Neural cell (in vitro differentiated cells): ENCODE measurements at regions not wholly inside any gene's neighbourhood (a gene's known extent, or its start where the extent isn't known, plus 50 kb on each side); places are given as distances from the start of the nearest gene placed in this dataset.

Experiments
- H2AFZ ChIP-seq: fragments of 200-600, 300-800 bp; sonication (generic), shearing (Covaris generic); 2 replicates; pipeline ENCODE4 v1.6.0; 2014; ENCODE audit warnings: low read depth, mild to moderate bottlenecking, antibody characterized with exemption, low read length, moderate library complexity
- H3F3A ChIP-seq: fragments of 200-600 bp; shearing (Covaris generic); 2 replicates; pipeline ENCODE4 v1.6.1; 2016; ENCODE audit warnings: mild to moderate bottlenecking, moderate library complexity, mixed read lengths, antibody characterized with exemption, low read length; ENCODE audit not compliant: insufficient read depth, poor library complexity, severe bottlenecking
- H3K27ac ChIP-seq: fragments of 200-600, 300-800 bp; sonication (generic), shearing (Covaris generic); 2 replicates; pipeline ENCODE4 v1.5.1; 2014; ENCODE audit warnings: mild to moderate bottlenecking, low read length, moderate library complexity
- H3K27me3 ChIP-seq: fragments of 300-800, 200-600 bp; sonication (generic), shearing (Covaris generic); 2 replicates; pipeline ENCODE4 v1.6.0; 2014; ENCODE audit warnings: mild to moderate bottlenecking, low read depth, low read length, moderate library complexity; ENCODE audit not compliant: insufficient read depth
- H3K36me3 ChIP-seq: fragments of 300-800, 200-600 bp; sonication (generic), shearing (Covaris generic); 2 replicates; pipeline ENCODE4 v1.5.1; 2014; ENCODE audit warnings: mild to moderate bottlenecking, antibody characterized with exemption, low read length, moderate library complexity; ENCODE audit not compliant: insufficient read depth
- H3K4me2 ChIP-seq: fragments of 300-800, 200-600 bp; sonication (generic), shearing (Covaris generic); 2 replicates; pipeline ENCODE4 v1.6.0; 2014; ENCODE audit warnings: mild to moderate bottlenecking, low read length
- H3K4me3 ChIP-seq: fragments of 300-800, 200-600 bp; sonication (generic), shearing (Covaris generic); 2 replicates; pipeline ENCODE4 v1.5.1; 2014; ENCODE audit warnings: mild to moderate bottlenecking, low read length, moderate library complexity
- H3K79me2 ChIP-seq: fragments of 200-600 bp; shearing (Covaris generic); replicated peaks from 2 replicates; pipeline ENCODE4 v1.6.0; 2014; ENCODE audit warnings: mild to moderate bottlenecking, low read length, moderate library complexity; ENCODE audit not compliant: insufficient read depth
- H3K9ac ChIP-seq: fragments of 300-800, 200-600 bp; sonication (generic), shearing (Covaris generic); 2 replicates; pipeline ENCODE4 v1.6.1; 2016; ENCODE audit warnings: mild to moderate bottlenecking, low read length, mixed read lengths
- H3K9me2 ChIP-seq: fragments of 200-600 bp; shearing (Covaris generic); 2 replicates; pipeline ENCODE4 v1.6.1; 2016; ENCODE audit warnings: mild to moderate bottlenecking, low read length, mixed read lengths; ENCODE audit not compliant: insufficient read depth
- H3K9me3 ChIP-seq: fragments of 200-600, 300-800 bp; sonication (generic), shearing (Covaris generic); 2 replicates; pipeline ENCODE4 v1.6.1; 2016; ENCODE audit warnings: mild to moderate bottlenecking, mixed run types, low read length, moderate library complexity, mixed read lengths
- H4K20me1 ChIP-seq: fragments of 200-600 bp; shearing (Covaris generic); 2 replicates; pipeline ENCODE4 v1.6.1; 2016; ENCODE audit warnings: mild to moderate bottlenecking, mixed run types; ENCODE audit not compliant: insufficient read depth
- CTCF ChIP-seq: fragments of 450-650 bp; IDR thresholded peaks from 2 replicates; pipeline ENCODE4 v1.5.1; 2014; ENCODE audit warnings: antibody characterized with exemption, mild to moderate bottlenecking, moderate library complexity; ENCODE audit not compliant: poor library complexity, severe bottlenecking
- EP300 ChIP-seq: fragments of 450-650 bp; conservative IDR thresholded peaks from 2 replicates; pipeline ENCODE4 v1.6.1; 2014; ENCODE audit warnings: antibody characterized with exemption, mild to moderate bottlenecking, moderate library complexity; ENCODE audit not compliant: poor library complexity, severe bottlenecking
- EZH2 ChIP-seq: fragments of 200-600, 300-800 bp; shearing (Covaris generic), sonication (generic); IDR thresholded peaks from 2 replicates; pipeline ENCODE4 v1.6.1; 2014; ENCODE audit warnings: antibody characterized with exemption, low read length, borderline replicate concordance, mild to moderate bottlenecking; ENCODE audit not compliant: insufficient read depth, poor library complexity, severe bottlenecking
- MXI1 ChIP-seq: fragments of 450-650 bp; conservative IDR thresholded peaks from 2 replicates; pipeline ENCODE4 v1.6.1; 2014; ENCODE audit warnings: antibody characterized with exemption, mild to moderate bottlenecking; ENCODE audit not compliant: poor library complexity, severe bottlenecking
- POLR2AphosphoS5 ChIP-seq: IDR thresholded peaks from 2 replicates; pipeline ENCODE4 v1.6.1; 2012
- RAD21 ChIP-seq: fragments of 450-650 bp; conservative IDR thresholded peaks from 2 replicates; pipeline ENCODE4 v1.6.1; 2014; ENCODE audit warnings: antibody characterized with exemption, mild to moderate bottlenecking, moderate library complexity
- REST ChIP-seq: IDR thresholded peaks from 2 replicates; pipeline ENCODE4 v1.6.1; 2012; ENCODE audit warnings: borderline replicate concordance
- SMC3 ChIP-seq: fragments of 450-650 bp; conservative IDR thresholded peaks from 2 replicates; pipeline ENCODE4 v1.6.1; 2014; ENCODE audit warnings: antibody characterized with exemption, mild to moderate bottlenecking, moderate library complexity; ENCODE audit not compliant: poor library complexity
- TAF1 ChIP-seq: IDR thresholded peaks from 2 replicates; pipeline ENCODE4 v1.6.1; 2012; ENCODE audit warnings: low read depth

- Histone ChIP-seq H2AFZ (no peak overlapping the region), H3F3A (no peaks in the 10 kb centered on the region), H3K27ac (no peak overlapping the region), H3K36me3 (no peaks in the 10 kb centered on the region), H3K79me2 (no peaks in the 10 kb centered on the region), H3K9me2 (no peaks in the 10 kb centered on the region), H4K20me1 (no peaks in the 10 kb centered on the region), H3K4me2 (no peak overlapping the region), H3K9ac (no peak overlapping the region), H3K4me3 (no peak overlapping the region), H3K27me3 (no peaks in the 10 kb centered on the region), H3K9me3 (no peaks in the 10 kb centered on the region)
- TF ChIP-seq POLR2AphosphoS5 (no peak), MXI1 (no peak), CTCF (no peak), TAF1 (no peak), EZH2 (no peak), SMC3 (no peak), RAD21 (no peak), REST (no peak), EP300 (no peak)
Measured at GRCh38 chr3:31355807-31356206, 176.9 kb upstream of the STT3B start.

- no peak overlapping the region for H2AFZ ChIP-seq
- H3F3A ChIP-seq = no peaks in the 10 kb centered on the region
- no peaks in the 10 kb centered on the region for H3K9me3 ChIP-seq
- H3K27me3 ChIP-seq = no peaks in the 10 kb centered on the region
- H3K9me2 ChIP-seq = no peaks in the 10 kb centered on the region
- no peaks in the 10 kb centered on the region for H4K20me1 ChIP-seq
- no peak overlapping the region for H3K27ac ChIP-seq
- no peaks in the 10 kb centered on the region for H3K79me2 ChIP-seq
- no peak for TF ChIP-seq SMC3
- no peak for TF ChIP-seq MXI1
- TF ChIP-seq REST = no peak
- no peak for TF ChIP-seq POLR2AphosphoS5
- TF ChIP-seq EP300 = no peak
- no peak for TF ChIP-seq EZH2
- no peak for TF ChIP-seq RAD21
- TF ChIP-seq TAF1 = no peak
- no peak for TF ChIP-seq CTCF
- no peak overlapping the region for H3K9ac ChIP-seq
- no peaks in the 10 kb centered on the region for H3K36me3 ChIP-seq
- no peak overlapping the region for H3K4me3 ChIP-seq
- H3K4me2 ChIP-seq = no peak overlapping the region
Measured at GRCh38 chr3:31356941-31357340, 175.8 kb upstream of the STT3B start.
